ENCODE measurements at regions not wholly inside any gene's neighbourhood (a gene's known extent, or its start where the extent isn't known, plus 50 kb on each side); places are given as distances from the start of the nearest gene placed in this dataset.

- Histone ChIP-seq H3K4me3 (no peak overlapping the region), H3K36me3 (no peaks in the 10 kb centered on the region), H3K27ac (no peak overlapping the region), H3K27me3 (no peaks in the 10 kb centered on the region), H3K4me1 (peaks cover 0 to 11% (median 5%) of the 10 kb centered on the region in 3 donors), H3K9me3 (no peaks in the 10 kb centered on the region)
- intact Hi-C loops (cut with DNase I) = no loop called here
- WGBS, 2 donors = 29 to 60% methylated on average over 4 of the region's 4 CpGs
- no peak for DNase-seq
- TF ChIP-seq POLR2A (IDR thresholded peaks at IDR 0.05) (no peak), CTCF (IDR thresholded peaks at IDR 0.05) (no peak)
These were observed 100.2 kb upstream of the JADE1 start for GRCh38 chr4:128709268-128709667.

- Histone ChIP-seq H3K4me3 (peak overlapping the region in 1 of 4 donors; percentile 34), H3K36me3 (no peaks in the 10 kb centered on the region), H3K4me1 (peaks cover 0 to 11% (median 5%) of the 10 kb centered on the region in 3 donors), H3K27me3 (no peaks in the 10 kb centered on the region), H3K27ac (no peak overlapping the region), H3K9me3 (no peaks in the 10 kb centered on the region)
- WGBS, 2 donors = 19 to 35% methylated on average over 6 of the region's 6 CpGs
- intact Hi-C loops (cut with DNase I) = no loop called here
- TF ChIP-seq CTCF (IDR thresholded peaks at IDR 0.05) (no peak), POLR2A (IDR thresholded peaks at IDR 0.05) (no peak)
- DNase-seq = no peak
These were observed 101.6 kb upstream of the JADE1 start for GRCh38 chr4:128707864-128708263.

GRCh38 chr4:128703948-128704347 lies 105.6 kb upstream of the JADE1 start:
- TF ChIP-seq CTCF (IDR thresholded peaks at IDR 0.05) = no peak
- TF ChIP-seq POLR2A (IDR thresholded peaks at IDR 0.05) = no peak
- H3K36me3 ChIP-seq = no peaks in the 10 kb centered on the region
- no peak overlapping the region for H3K4me3 ChIP-seq
- 92 to 96% methylated on average over 14 of the region's 14 CpGs for whole genome bisulfite sequencing, 2 donors
- H3K9me3 ChIP-seq = no peaks in the 10 kb centered on the region
- peaks cover 0 to 11% (median 5%) of the 10 kb centered on the region in 3 donors for H3K4me1 ChIP-seq
- intact Hi-C loops (cut with DNase I) = no loop called here
- no peak overlapping the region for H3K27ac ChIP-seq
- no peak for DNase-seq
- no peaks in the 10 kb centered on the region for H3K27me3 ChIP-seq

GRCh38 chr4:128700659-128701350 lies 108.7 kb upstream of the JADE1 start:
- H3K4me1 ChIP-seq = no peaks in the 10 kb centered on the region
- H3K36me3 ChIP-seq = no peaks in the 10 kb centered on the region
- no peak for DNase-seq
- no peaks in the 10 kb centered on the region for H3K9me3 ChIP-seq
- no peak for TF ChIP-seq POLR2A (IDR thresholded peaks at IDR 0.05)
- TF ChIP-seq CTCF (IDR thresholded peaks at IDR 0.05) = no peak
- H3K4me3 ChIP-seq = no peak overlapping the region
- no peak overlapping the region for H3K27ac ChIP-seq
- no peaks in the 10 kb centered on the region for H3K27me3 ChIP-seq
- intact Hi-C loops (cut with DNase I) = no loop called here
- WGBS, 2 donors = 94 to 100% methylated on average over 1 of the region's 1 CpG

GRCh38 chr4:128698386-128698785 lies 111.1 kb upstream of the JADE1 start:
- no peaks in the 10 kb centered on the region for H3K4me1 ChIP-seq
- TF ChIP-seq POLR2A (IDR thresholded peaks at IDR 0.05) (no peak), CTCF (IDR thresholded peaks at IDR 0.05) (no peak)
- no peak overlapping the region for H3K4me3 ChIP-seq
- intact Hi-C loops (cut with DNase I) = no loop called here
- H3K36me3 ChIP-seq = no peaks in the 10 kb centered on the region
- no peak overlapping the region for H3K27ac ChIP-seq
- DNase-seq = no peak
- H3K9me3 ChIP-seq = no peaks in the 10 kb centered on the region
- no peaks in the 10 kb centered on the region for H3K27me3 ChIP-seq
- 77 to 81% methylated on average over 2 of the region's 2 CpGs for WGBS, 2 donors

Measured in esophagus squamous epithelium (tissue), 5 donors.